Calu3 (cell line): ENCODE measurements at regions not wholly inside any gene's neighbourhood (a gene's known extent, or its start where the extent isn't known, plus 50 kb on each side); places are given as distances from the start of the nearest gene placed in this dataset.
A peak's percentile ranks its signal among the peaks of the same experiment; 100 is the strongest.

ENCODE experiments used
- BruUV-seq: library from RNA; stranded (reverse); fragments of 400-500 nt; replicated peaks from 2 replicates; lab custom pipeline; 2021; lab: Mats Ljungman, UMichigan
- CTCF ChIA-PET: fragments of 300-600 bp; sonication (Branson Sonifier 250); formaldehyde crosslinking; loops from one replicate; lab custom pipeline; 2022; ENCODE audit warnings: antibody characterized with exemption; lab: Charles Lee
- DNase-seq: peaks from one replicate; pipeline ENCODE4 v3.0.0; 2022
- H3K27ac Mint-ChIP-seq: one replicate; pipeline ENCODE4 v1.8.0; 2022; ENCODE audit warnings: mixed read lengths; ENCODE audit not compliant: unreplicated experiment
- H3K27me3 Mint-ChIP-seq: one replicate; pipeline ENCODE4 v1.8.0; 2022; ENCODE audit warnings: mixed read lengths; ENCODE audit not compliant: unreplicated experiment
- H3K36me3 Mint-ChIP-seq: one replicate; pipeline ENCODE4 v1.8.0; 2022; ENCODE audit warnings: mild to moderate bottlenecking, moderate library complexity, mixed read lengths; ENCODE audit not compliant: insufficient read depth, unreplicated experiment
- H3K4me1 Mint-ChIP-seq: one replicate; pipeline ENCODE4 v1.8.0; 2022; ENCODE audit warnings: mild to moderate bottlenecking, low read depth, mixed read lengths; ENCODE audit not compliant: unreplicated experiment
- H3K4me3 Mint-ChIP-seq: one replicate; pipeline ENCODE4 v1.8.0; 2022; ENCODE audit warnings: mild to moderate bottlenecking, low read depth, moderate library complexity, mixed read lengths; ENCODE audit not compliant: unreplicated experiment
- H3K9me3 Mint-ChIP-seq: one replicate; pipeline ENCODE4 v1.8.0; 2022; ENCODE audit warnings: low read depth, mixed read lengths; ENCODE audit not compliant: unreplicated experiment
- intact Hi-C: fragments of 100-400 bp; cut with micrococcal nuclease; formaldehyde crosslinking; loops from one replicate; pipeline ENCODE4 v1.10.0; 2022; ENCODE audit not compliant: unreplicated experiment
- TF ChIP-seq, protein P1 (sequence below): fragments of 200-600 bp; IDR thresholded peaks from one replicate; pipeline ENCODE4 v1.8.0; 2022; ENCODE audit warnings: antibody characterized with exemption; ENCODE audit not compliant: unreplicated experiment

GRCh38 chrX:28120072-28120471 is 138.8 kb upstream of the DCAF8L1 start:
- Mint-ChIP-seq H3K27ac (peak overlapping the region; percentile 87), H3K4me3 (no peak overlapping the region), H3K9me3 (peaks cover 6% of the 10 kb centered on the region), H3K4me1 (peaks cover 16% of the 10 kb centered on the region), H3K27me3 (no peaks in the 10 kb centered on the region), H3K36me3 (peaks cover 5% of the 10 kb centered on the region)
- DNase-seq: peak; percentile 34
- TF ChIP-seq, protein P1, sequence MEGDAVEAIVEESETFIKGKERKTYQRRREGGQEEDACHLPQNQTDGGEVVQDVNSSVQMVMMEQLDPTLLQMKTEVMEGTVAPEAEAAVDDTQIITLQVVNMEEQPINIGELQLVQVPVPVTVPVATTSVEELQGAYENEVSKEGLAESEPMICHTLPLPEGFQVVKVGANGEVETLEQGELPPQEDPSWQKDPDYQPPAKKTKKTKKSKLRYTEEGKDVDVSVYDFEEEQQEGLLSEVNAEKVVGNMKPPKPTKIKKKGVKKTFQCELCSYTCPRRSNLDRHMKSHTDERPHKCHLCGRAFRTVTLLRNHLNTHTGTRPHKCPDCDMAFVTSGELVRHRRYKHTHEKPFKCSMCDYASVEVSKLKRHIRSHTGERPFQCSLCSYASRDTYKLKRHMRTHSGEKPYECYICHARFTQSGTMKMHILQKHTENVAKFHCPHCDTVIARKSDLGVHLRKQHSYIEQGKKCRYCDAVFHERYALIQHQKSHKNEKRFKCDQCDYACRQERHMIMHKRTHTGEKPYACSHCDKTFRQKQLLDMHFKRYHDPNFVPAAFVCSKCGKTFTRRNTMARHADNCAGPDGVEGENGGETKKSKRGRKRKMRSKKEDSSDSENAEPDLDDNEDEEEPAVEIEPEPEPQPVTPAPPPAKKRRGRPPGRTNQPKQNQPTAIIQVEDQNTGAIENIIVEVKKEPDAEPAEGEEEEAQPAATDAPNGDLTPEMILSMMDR: no peak
- CTCF ChIA-PET: no interaction called here
- no TSS peak for BruUV-seq
- intact Hi-C loops: no loop called here

- intact Hi-C loops: loop anchor here (5.0 to 10.0 kb wide), 2 partner anchors 141 to 184 kb away; no protein-coding TSS in a partner anchor
- CTCF ChIA-PET: no interaction called here
- TF ChIP-seq, protein P1: no peak
- Mint-ChIP-seq H3K9me3 (no peaks in the 10 kb centered on the region), H3K36me3 (no peaks in the 10 kb centered on the region), H3K27ac (peak overlapping the region; percentile 78), H3K27me3 (no peaks in the 10 kb centered on the region), H3K4me3 (no peak overlapping the region), H3K4me1 (peaks cover 11% of the 10 kb centered on the region)
- DNase-seq: no peak
- no TSS peak for BruUV-seq
Observed at GRCh38 chrX:28108186-28108945, 127.1 kb upstream of the DCAF8L1 start.

DNA sequence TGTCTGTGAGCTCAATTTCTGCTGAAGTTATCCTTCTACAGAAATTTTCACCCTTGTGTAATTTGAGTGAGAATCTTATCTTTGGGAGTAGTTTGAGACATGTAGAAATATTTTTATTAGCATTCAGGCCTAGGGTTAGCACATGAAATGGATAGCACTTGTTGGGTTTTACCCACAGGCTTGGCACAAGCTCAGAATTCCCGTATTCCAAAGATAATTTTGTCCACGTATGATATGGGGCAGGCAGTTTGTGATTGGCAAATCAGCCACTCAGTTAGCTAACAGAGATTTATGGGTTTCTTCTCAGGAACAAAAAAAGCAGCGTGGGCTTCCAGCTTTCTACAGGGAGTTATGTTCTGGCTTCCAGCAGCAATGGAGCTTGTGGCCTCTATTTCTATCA is 117.9 kb upstream of the DCAF8L1 start:
- no TSS peak for BruUV-seq
- no peaks in the 10 kb centered on the region for H3K36me3 Mint-ChIP-seq
- no peak overlapping the region for H3K4me3 Mint-ChIP-seq
- TF ChIP-seq, protein P1: no peak
- no peaks in the 10 kb centered on the region for H3K27me3 Mint-ChIP-seq
- peaks cover 2% of the 10 kb centered on the region for H3K9me3 Mint-ChIP-seq
- DNase-seq: no peak
- H3K4me1 Mint-ChIP-seq: no peaks in the 10 kb centered on the region
- no peak overlapping the region for H3K27ac Mint-ChIP-seq
- intact Hi-C loops: no loop called here
- CTCF ChIA-PET: no interaction called here

DNA sequence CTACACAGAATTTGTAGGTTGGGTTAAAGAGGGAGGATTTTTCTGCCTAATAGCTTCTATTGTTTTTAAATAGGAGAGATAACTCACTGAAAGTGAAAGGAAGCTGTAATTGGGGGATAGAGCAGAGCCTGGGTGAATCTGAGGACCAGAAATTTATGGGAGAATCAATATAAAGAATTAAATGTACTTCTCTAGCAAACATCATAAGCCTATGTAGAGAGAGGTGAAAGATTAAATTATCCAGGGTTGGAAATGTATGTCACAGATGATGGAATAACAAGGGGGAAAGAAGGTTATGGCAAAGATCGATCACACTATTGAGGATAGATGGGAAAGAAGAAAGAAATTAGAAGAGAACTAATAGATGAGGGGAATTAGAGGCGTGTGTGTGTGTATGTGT is 104.4 kb upstream of the DCAF8L1 start:
- DNase-seq: no peak
- no TSS peak for BruUV-seq
- no peak overlapping the region for H3K27ac Mint-ChIP-seq
- intact Hi-C loops: no loop called here
- H3K9me3 Mint-ChIP-seq: no peaks in the 10 kb centered on the region
- no peaks in the 10 kb centered on the region for H3K27me3 Mint-ChIP-seq
- TF ChIP-seq, protein P1: no peak
- no peaks in the 10 kb centered on the region for H3K4me1 Mint-ChIP-seq
- CTCF ChIA-PET: no interaction called here
- H3K36me3 Mint-ChIP-seq: no peaks in the 10 kb centered on the region
- no peak overlapping the region for H3K4me3 Mint-ChIP-seq
